ENCODE measurements at regions not wholly inside any gene's neighbourhood (a gene's known extent, or its start where the extent isn't known, plus 50 kb on each side); places are given as distances from the start of the nearest gene placed in this dataset.

- no peak for DNase-seq (ENCODE audit: low read depth in 2 of 2)
These were observed 66.7 kb downstream of the BARHL2 start for GRCh38 chr1:90650401-90650800.

- no peak for DNase-seq (ENCODE audit: low read depth in 2 of 2)
These were observed 76.8 kb downstream of the BARHL2 start for GRCh38 chr1:90640325-90640724.

- DNase-seq (ENCODE audit: low read depth in 2 of 2): no peak
These were observed 94.4 kb downstream of the BARHL2 start for GRCh38 chr1:90622666-90623065.

GRCh38 chr1:90621986-90622385, 95.1 kb downstream of the BARHL2 start:
- no peak for DNase-seq (ENCODE audit: low read depth in 2 of 2)

GRCh38 chr1:90616395-90616794, 100.7 kb downstream of the BARHL2 start:
- no peak for DNase-seq (ENCODE audit: low read depth in 2 of 2)

- no peak for DNase-seq (ENCODE audit: low read depth in 2 of 2)
These were observed 102.2 kb downstream of the BARHL2 start for GRCh38 chr1:90614872-90615271.

- DNase-seq (ENCODE audit: low read depth in 2 of 2): no peak
These were observed 103.7 kb downstream of the BARHL2 start for GRCh38 chr1:90613371-90613770.

- no peak for DNase-seq (ENCODE audit: low read depth in 2 of 2)
These were observed 105.1 kb downstream of the BARHL2 start for GRCh38 chr1:90612033-90612432.

- DNase-seq (ENCODE audit: low read depth in 2 of 2): no peak
These were observed 109.4 kb downstream of the BARHL2 start for GRCh38 chr1:90607736-90608135.

GRCh38 chr1:90605070-90605469, 112.0 kb downstream of the BARHL2 start:
- no peak for DNase-seq (ENCODE audit: low read depth in 2 of 2)

GRCh38 chr1:90593312-90593711, 123.8 kb downstream of the BARHL2 start:
- no peak for DNase-seq (ENCODE audit: low read depth in 2 of 2)

- no peak for DNase-seq (ENCODE audit: low read depth in 2 of 2)
These were observed 125.1 kb downstream of the BARHL2 start for GRCh38 chr1:90591970-90592356.

- DNase-seq (ENCODE audit: low read depth in 2 of 2): no peak
These were observed 125.6 kb downstream of the BARHL2 start for GRCh38 chr1:90591355-90591969.

- no peak for DNase-seq (ENCODE audit: low read depth in 2 of 2)
These were observed 136.9 kb downstream of the BARHL2 start for GRCh38 chr1:90580176-90580575.

GRCh38 chr1:90579212-90579802, 137.8 kb downstream of the BARHL2 start:
- DNase-seq (ENCODE audit: low read depth in 2 of 2): peak; percentile 11 to 52

- no peak for DNase-seq (ENCODE audit: low read depth in 2 of 2)
These were observed 142.3 kb downstream of the BARHL2 start for GRCh38 chr1:90574692-90575370.

- no peak for DNase-seq (ENCODE audit: low read depth in 2 of 2)
These were observed 143.4 kb downstream of the BARHL2 start for GRCh38 chr1:90573736-90574135.

GRCh38 chr1:90572446-90572845, 144.7 kb downstream of the BARHL2 start:
- no peak for DNase-seq (ENCODE audit: low read depth in 2 of 2)

- no peak for DNase-seq (ENCODE audit: low read depth in 2 of 2)
These were observed 148.7 kb downstream of the BARHL2 start for GRCh38 chr1:90568436-90568835.

- DNase-seq (ENCODE audit: low read depth in 2 of 2): no peak
These were observed 152.9 kb downstream of the BARHL2 start for GRCh38 chr1:90564164-90564563.

GRCh38 chr1:90562892-90563291, 154.2 kb downstream of the BARHL2 start:
- no peak for DNase-seq (ENCODE audit: low read depth in 2 of 2)

- no peak for DNase-seq (ENCODE audit: low read depth in 2 of 2)
These were observed 155.2 kb downstream of the BARHL2 start for GRCh38 chr1:90561911-90562310.

GRCh38 chr1:90561103-90561783, 155.9 kb downstream of the BARHL2 start:
- no peak for DNase-seq (ENCODE audit: low read depth in 2 of 2)

Data from dermis microvascular lymphatic vessel endothelial cell (primary cell).